Spleen (tissue), 11 donors: ENCODE measurements at regions not wholly inside any gene's neighbourhood (a gene's known extent, or its start where the extent isn't known, plus 50 kb on each side); places are given as distances from the start of the nearest gene placed in this dataset.

Experiments
- DNase-seq: peaks from one replicate; pipeline ENCODE4 v3.0.0-alpha.2; 2020
- H3K27ac ChIP-seq, 8 donors: fragments of 200-600 bp; sonication (generic) in 7 of 8; 1 replicate in 4 of 8; 2 replicates in 4 of 8; pipeline versions ENCODE4 v1.5.0 to v1.8.0; 2016 to 2021; ENCODE audit warnings: inconsistent platforms in 4 of 8, mild to moderate bottlenecking in 4 of 8, moderate library complexity in 1 of 8
- H3K27me3 ChIP-seq, 7 donors: fragments of 200-600 bp; sonication (generic) in 6 of 7; replicated peaks in 1 of 7; 1 replicate in 4 of 7; 2 replicates in 3 of 7; pipeline versions ENCODE4 v1.5.0 to v1.8.0; 2016 to 2021; ENCODE audit warnings: inconsistent platforms in 3 of 7, mild to moderate bottlenecking in 1 of 7
- H3K36me3 ChIP-seq, 6 donors: fragments of 200-600 bp; sonication (generic) in 5 of 6; 1 replicate in 4 of 6; 2 replicates in 2 of 6; pipeline versions ENCODE4 v1.5.0 to v1.8.0; 2016 to 2021; ENCODE audit warnings: inconsistent platforms in 2 of 6
- H3K4me1 ChIP-seq, 6 donors: fragments of 200-600 bp; sonication (generic) in 5 of 6; 1 replicate in 3 of 6; 2 replicates in 3 of 6; pipeline versions ENCODE4 v1.5.0 to v1.8.0; 2016 to 2021; ENCODE audit warnings: inconsistent platforms in 3 of 6
- H3K4me3 ChIP-seq, 8 donors: fragments of 200-600 bp; sonication (generic) in 7 of 8; 1 replicate in 4 of 8; 2 replicates in 4 of 8; pipeline versions ENCODE4 v1.5.0 to v1.8.0; 2016 to 2021; ENCODE audit warnings: inconsistent platforms in 4 of 8, mild to moderate bottlenecking in 4 of 8, moderate library complexity in 2 of 8
- H3K9me3 ChIP-seq, 8 donors: fragments of 200-600 bp; sonication (generic) in 7 of 8; 1 replicate in 4 of 8; 2 replicates in 4 of 8; pipeline versions ENCODE4 v1.5.0 to v1.8.0; 2016 to 2021; ENCODE audit warnings: inconsistent platforms in 4 of 8
- CTCF ChIP-seq, 11 experiments: fragments of 200-600 bp in 7 of 11; fragments of 450-650 bp in 4 of 11; sonication (generic) in 4 of 11; IDR thresholded peaks in 8 of 11; conservative IDR thresholded peaks in 3 of 11; 1 replicate in 7 of 11; 2 replicates in 4 of 11; pipeline versions ENCODE4 v1.4.0 to v1.8.0; 2016 to 2021; ENCODE audit warnings: antibody characterized with exemption in 11 of 11, inconsistent platforms in 4 of 11, mild to moderate bottlenecking in 1 of 11
- POLR2A ChIP-seq, 3 donors: fragments of 450-650 bp; IDR thresholded peaks; one replicate each; pipeline ENCODE4 v1.5.1; 2017; ENCODE audit warnings: antibody characterized with exemption in 3 of 3, mild to moderate bottlenecking in 1 of 3
- POLR2AphosphoS5 ChIP-seq, 3 donors: sonication (generic); formaldehyde crosslinking; IDR thresholded peaks; one replicate each; pipeline ENCODE4 v1.5.1; 2017; ENCODE audit warnings: antibody characterized with exemption in 3 of 3
- WGBS, 5 donors: extraction: QIAGEN DNeasy Blood & Tissue Kit in 3 of 5; methylation state at CpG; one replicate each; pipeline versions ENCODE4 v1.1.5 to v1.1.7; 2013 to 2018; 5-methylcytosine and 5-hydroxymethylcytosine counted together
- intact Hi-C: fragments of 100-400 bp; cut with DNase I; formaldehyde crosslinking; loops from one replicate; pipeline ENCODE4 v1.15.0; 2023; ENCODE audit warnings: low total_unique reads
- donor health status: healthy with polysubstance abuse.
- donor health status: DM: no; HTN: no; CAD: no; lungs with moderate emphysema.
- donor health status: DM: no; HTN: no; CAD: no.
- donor health status: Bipolar disorder and iron deficiency.
- donor health status: healthy.
- donor health status: DM: no; HTN: no; CAD: no.
- donor health status: DM: yes; HTN: yes; CAD: no.

GRCh38 chr4:100644150-100644549 is 126.3 kb upstream of the EMCN start:
- DNase-seq: no peak
- intact Hi-C loops: no loop called here
- no peaks in the 10 kb centered on the region for H3K36me3 ChIP-seq
- no peak for TF ChIP-seq POLR2AphosphoS5 (IDR thresholded peaks at IDR 0.05)
- TF ChIP-seq POLR2A (IDR thresholded peaks at IDR 0.05): no peak
- no peak for TF ChIP-seq CTCF (IDR thresholded peaks at IDR 0.05 in 8 of 11, conservative IDR thresholded peaks at IDR 0.05 in 3 of 11)
- no peaks in the 10 kb centered on the region for H3K9me3 ChIP-seq
- H3K4me1 ChIP-seq: no peaks in the 10 kb centered on the region
- no peak overlapping the region for H3K4me3 ChIP-seq
- WGBS, 5 donors: 79 to 94% (median 92%) methylated on average over 3 of the region's 3 CpGs
- no peak overlapping the region for H3K27ac ChIP-seq
- H3K27me3 ChIP-seq: no peaks in the 10 kb centered on the region

GRCh38 chr4:100641336-100641735 is 123.5 kb upstream of the EMCN start:
- no peak for DNase-seq
- intact Hi-C loops: no loop called here
- H3K36me3 ChIP-seq: no peaks in the 10 kb centered on the region

GRCh38 chr4:100635899-100636298 is 118.1 kb upstream of the EMCN start:
- Histone ChIP-seq H3K27ac (no peak overlapping the region), H3K27me3 (no peaks in the 10 kb centered on the region), H3K4me3 (no peak overlapping the region), H3K36me3 (no peaks in the 10 kb centered on the region), H3K4me1 (no peaks in the 10 kb centered on the region), H3K9me3 (peaks cover 0 to 23% (median 12%) of the 10 kb centered on the region in 8 donors)
- TF ChIP-seq POLR2A (IDR thresholded peaks at IDR 0.05) (no peak), POLR2AphosphoS5 (IDR thresholded peaks at IDR 0.05) (no peak), CTCF (IDR thresholded peaks at IDR 0.05 in 8 of 11, conservative IDR thresholded peaks at IDR 0.05 in 3 of 11) (no peak)
- intact Hi-C loops: no loop called here
- no peak for DNase-seq

More at GRCh38 chr4:100641336-100641735, 123.5 kb upstream of the EMCN start:
- no peaks in the 10 kb centered on the region for H3K27me3 ChIP-seq
- H3K4me1 ChIP-seq: no peaks in the 10 kb centered on the region
- H3K9me3 ChIP-seq: peaks cover 0 to 22% (median 12%) of the 10 kb centered on the region in 8 donors
- no peak overlapping the region for H3K27ac ChIP-seq
- H3K4me3 ChIP-seq: no peak overlapping the region
- TF ChIP-seq POLR2AphosphoS5 (IDR thresholded peaks at IDR 0.05): no peak
- no peak for TF ChIP-seq CTCF (IDR thresholded peaks at IDR 0.05 in 8 of 11, conservative IDR thresholded peaks at IDR 0.05 in 3 of 11)
- TF ChIP-seq POLR2A (IDR thresholded peaks at IDR 0.05): no peak

- Histone ChIP-seq H3K27me3 (no peaks in the 10 kb centered on the region), H3K4me3 (no peak overlapping the region), H3K4me1 (no peaks in the 10 kb centered on the region), H3K27ac (no peak overlapping the region), H3K36me3 (no peaks in the 10 kb centered on the region), H3K9me3 (peaks cover 0 to 21% (median 10%) of the 10 kb centered on the region in 8 donors)
- 73 to 90% (median 80%) methylated on average over 2 of the region's 2 CpGs for WGBS, 5 donors
- intact Hi-C loops: no loop called here
- no peak for DNase-seq
- TF ChIP-seq CTCF (IDR thresholded peaks at IDR 0.05 in 8 of 11, conservative IDR thresholded peaks at IDR 0.05 in 3 of 11): no peak
- TF ChIP-seq POLR2AphosphoS5 (IDR thresholded peaks at IDR 0.05): no peak
- TF ChIP-seq POLR2A (IDR thresholded peaks at IDR 0.05): no peak
Observed at GRCh38 chr4:100633269-100633668, 115.4 kb upstream of the EMCN start.
